ENCODE measurements at regions not wholly inside any gene's neighbourhood (a gene's known extent, or its start where the extent isn't known, plus 50 kb on each side); places are given as distances from the start of the nearest gene placed in this dataset.
"Not testable (repeated sequence)": the region's sequence is repeated elsewhere in the genome, so short reads cannot be mapped to it uniquely, and the experiment has no call there.

- peak; percentile 14 for DNase-seq (ENCODE audit: low spot score)
Measured at GRCh38 chr9:22840641-22841040, 394.0 kb downstream of the DMRTA1 start.

- not testable (repeated sequence) for DNase-seq (ENCODE audit: low spot score)
Measured at GRCh38 chr9:22845243-22845642, 398.6 kb downstream of the DMRTA1 start.

GRCh38 chr9:22855980-22856379 lies 409.4 kb downstream of the DMRTA1 start:
- no peak for DNase-seq (ENCODE audit: low spot score)

- DNase-seq (ENCODE audit: low spot score): no peak
Measured at GRCh38 chr9:22857316-22857715, 410.7 kb downstream of the DMRTA1 start.

- DNase-seq (ENCODE audit: low spot score): no peak
Measured at GRCh38 chr9:22863106-22863505, 416.5 kb downstream of the DMRTA1 start.

GRCh38 chr9:22863736-22864135 lies 417.1 kb downstream of the DMRTA1 start:
- peak; percentile 8 for DNase-seq (ENCODE audit: low spot score)

- DNase-seq (ENCODE audit: low spot score): no peak
Measured at GRCh38 chr9:22893196-22893843, 446.7 kb downstream of the DMRTA1 start.

- no peak for DNase-seq (ENCODE audit: low spot score)
Measured at GRCh38 chr9:22898591-22898990, 452.0 kb downstream of the DMRTA1 start.

GRCh38 chr9:22911632-22912031 lies 465.0 kb downstream of the DMRTA1 start:
- DNase-seq (ENCODE audit: low spot score): peak; percentile 4

GRCh38 chr9:22913026-22913425 lies 466.4 kb downstream of the DMRTA1 start:
- DNase-seq (ENCODE audit: low spot score): no peak

GRCh38 chr9:22913518-22913917 lies 466.9 kb downstream of the DMRTA1 start:
- no peak for DNase-seq (ENCODE audit: low spot score)

GRCh38 chr9:22916148-22916547 lies 469.5 kb downstream of the DMRTA1 start:
- DNase-seq (ENCODE audit: low spot score): no peak

- no peak for DNase-seq (ENCODE audit: low spot score)
Measured at GRCh38 chr9:22919423-22919822, 472.8 kb downstream of the DMRTA1 start.

- DNase-seq (ENCODE audit: low spot score): no peak
Measured at GRCh38 chr9:22921742-22922141, 475.1 kb downstream of the DMRTA1 start.

- no peak for DNase-seq (ENCODE audit: low spot score)
Measured at GRCh38 chr9:22922222-22922621, 475.6 kb downstream of the DMRTA1 start.

- DNase-seq (ENCODE audit: low spot score): no peak
Measured at GRCh38 chr9:22954550-22954949, 507.9 kb downstream of the DMRTA1 start.

- no peak for DNase-seq (ENCODE audit: low spot score)
Measured at GRCh38 chr9:22954964-22955363, 508.3 kb downstream of the DMRTA1 start.

GRCh38 chr9:22969350-22969979 lies 522.8 kb downstream of the DMRTA1 start:
- no peak for DNase-seq (ENCODE audit: low spot score)

GRCh38 chr9:22970434-22970975 lies 523.9 kb downstream of the DMRTA1 start:
- DNase-seq (ENCODE audit: low spot score): no peak

GRCh38 chr9:22975951-22976350 lies 529.3 kb downstream of the DMRTA1 start:
- no peak for DNase-seq (ENCODE audit: low spot score)

- DNase-seq (ENCODE audit: low spot score): no peak
Measured at GRCh38 chr9:22976454-22976853, 529.8 kb downstream of the DMRTA1 start.

GRCh38 chr9:22980429-22980828 lies 533.8 kb downstream of the DMRTA1 start:
- DNase-seq (ENCODE audit: low spot score): not testable (repeated sequence)

- no peak for DNase-seq (ENCODE audit: low spot score)
Measured at GRCh38 chr9:22986556-22986955, 539.9 kb downstream of the DMRTA1 start.

- no peak for DNase-seq (ENCODE audit: low spot score)
Measured at GRCh38 chr9:22990349-22990748, 543.7 kb downstream of the DMRTA1 start.
